ENCODE measurements at regions not wholly inside any gene's neighbourhood (a gene's known extent, or its start where the extent isn't known, plus 50 kb on each side); places are given as distances from the start of the nearest gene placed in this dataset.

DNA sequence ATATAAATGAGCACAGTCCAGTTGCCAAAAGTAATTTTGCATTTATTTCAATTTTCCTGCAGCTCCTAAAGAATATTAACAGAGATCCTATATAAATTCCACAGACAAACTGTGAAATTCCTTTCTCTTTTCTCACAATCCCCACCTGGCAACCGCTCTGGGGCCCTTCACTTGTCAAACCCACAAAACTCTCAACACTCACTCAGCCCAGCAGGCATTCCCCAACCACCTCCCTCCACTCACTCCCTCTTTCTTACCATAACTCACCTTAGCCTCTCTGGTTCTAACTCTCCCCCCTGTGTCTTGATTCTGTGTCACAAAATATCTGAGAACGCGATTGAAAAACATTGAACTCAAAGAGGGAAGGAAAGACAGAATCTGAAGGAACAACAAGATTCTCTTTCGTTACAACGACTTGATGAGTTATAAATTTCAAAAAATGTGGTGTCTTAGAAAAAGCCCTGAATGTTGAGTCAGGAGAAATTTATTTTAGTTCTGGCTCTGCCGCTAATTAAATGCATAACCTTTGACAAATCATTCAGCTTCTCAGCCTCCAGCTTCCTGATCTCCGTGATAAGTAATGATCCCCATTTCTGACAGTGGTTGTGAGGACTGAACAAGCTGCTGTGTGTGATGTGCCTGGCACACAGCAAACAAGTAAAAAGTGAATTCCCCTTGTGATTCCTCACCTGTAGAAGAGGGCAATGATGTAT lies 87.9 kb downstream of the UNC5CL start:
- TF ChIP-seq CTCF (IDR thresholded peaks at IDR 0.05): no peak
- TF ChIP-seq POLR2A (IDR thresholded peaks at IDR 0.05): no peak
- no peak for TF ChIP-seq POLR2AphosphoS5 (IDR thresholded peaks at IDR 0.05)
